ENCODE measurements at regions not wholly inside any gene's neighbourhood (a gene's known extent, or its start where the extent isn't known, plus 50 kb on each side); places are given as distances from the start of the nearest gene placed in this dataset.

DNA sequence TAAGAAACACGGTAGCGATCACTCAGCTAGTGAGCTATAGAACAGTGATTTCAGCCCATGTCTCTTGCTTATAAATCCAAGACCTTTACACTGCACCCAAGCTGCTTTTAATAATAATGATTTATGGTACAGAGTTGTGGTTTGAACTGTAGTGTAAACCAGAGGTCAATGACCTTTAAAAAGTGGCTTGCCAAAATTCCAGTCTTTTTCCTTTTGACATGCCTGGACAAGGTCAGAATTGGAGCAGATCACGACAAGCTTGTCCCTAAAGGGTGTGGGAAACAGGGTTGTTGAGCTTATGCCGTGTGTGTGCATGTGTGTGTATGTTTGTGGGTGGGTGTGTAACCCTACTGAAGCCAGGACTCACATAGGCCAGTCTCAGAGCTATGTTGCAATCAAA is 225.3 kb upstream of the CLINT1 start:
- DNase-seq = no peak

DNA sequence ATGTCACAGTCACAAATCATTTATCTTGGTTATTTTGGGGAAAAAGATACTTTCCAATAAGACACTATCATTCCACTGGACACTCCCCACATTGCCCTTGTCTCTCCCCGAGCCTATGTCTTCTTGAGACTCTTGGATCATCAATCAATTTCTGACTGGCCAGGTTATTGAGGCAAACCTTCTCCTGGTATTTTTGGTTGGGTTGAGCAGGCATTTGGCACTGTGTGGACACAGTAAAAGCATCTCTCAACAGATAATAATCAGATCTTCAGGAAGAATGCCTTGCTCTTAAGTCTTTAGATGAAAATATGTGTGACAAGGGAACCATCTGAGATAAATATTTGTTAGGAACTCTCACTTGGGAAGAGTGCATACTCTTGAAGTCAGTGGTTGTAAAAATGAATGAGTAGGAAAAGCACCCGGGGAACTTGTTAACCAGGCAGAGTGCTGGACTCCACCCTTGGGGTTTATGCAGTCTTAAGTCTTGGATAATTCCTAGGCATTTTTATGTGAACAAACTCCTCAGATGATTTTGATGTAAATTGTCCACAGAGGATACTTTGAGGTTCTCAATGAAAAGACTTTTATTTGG is 223.8 kb upstream of the CLINT1 start:
- no peak for DNase-seq

DNA sequence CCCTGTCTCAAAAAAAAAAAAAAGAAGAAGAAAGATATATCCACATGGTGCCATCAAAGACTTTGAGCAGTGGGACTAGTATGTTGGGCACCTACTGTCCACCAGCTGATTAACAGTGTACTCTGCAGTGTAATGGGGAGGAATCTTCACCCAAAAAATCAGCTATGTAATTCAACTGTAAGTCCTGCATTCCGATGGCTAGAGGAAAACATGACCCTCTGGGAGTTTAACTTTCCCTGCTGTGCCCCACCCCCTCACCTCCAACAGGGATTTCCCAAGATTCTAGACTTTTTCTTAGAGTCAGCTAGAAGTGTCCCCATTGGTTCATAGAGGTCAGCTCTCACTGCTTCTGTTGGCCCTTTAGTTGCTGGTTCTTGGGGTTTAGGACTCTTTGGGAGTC is 221.2 kb upstream of the CLINT1 start:
- no peak for DNase-seq

DNA sequence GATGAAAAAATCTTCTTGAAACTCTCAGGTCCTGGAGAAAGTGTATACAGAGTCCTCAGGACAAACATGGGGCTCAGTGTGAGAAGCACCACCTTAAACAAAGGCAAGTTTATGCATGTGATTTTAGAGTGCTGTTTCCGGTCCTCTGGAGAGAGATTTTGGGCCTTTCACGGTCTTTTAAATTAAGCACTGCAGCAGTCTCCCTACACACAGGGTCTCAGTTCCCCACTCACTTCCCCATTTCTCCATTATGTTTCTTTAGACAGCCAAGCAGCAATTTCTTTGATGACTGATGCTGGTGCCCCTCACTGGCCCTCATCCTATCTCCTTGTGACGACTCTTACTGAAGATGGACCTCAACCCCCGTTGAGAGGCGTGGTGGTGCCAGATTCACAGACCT is 220.2 kb upstream of the CLINT1 start:
- no peak for DNase-seq

DNA sequence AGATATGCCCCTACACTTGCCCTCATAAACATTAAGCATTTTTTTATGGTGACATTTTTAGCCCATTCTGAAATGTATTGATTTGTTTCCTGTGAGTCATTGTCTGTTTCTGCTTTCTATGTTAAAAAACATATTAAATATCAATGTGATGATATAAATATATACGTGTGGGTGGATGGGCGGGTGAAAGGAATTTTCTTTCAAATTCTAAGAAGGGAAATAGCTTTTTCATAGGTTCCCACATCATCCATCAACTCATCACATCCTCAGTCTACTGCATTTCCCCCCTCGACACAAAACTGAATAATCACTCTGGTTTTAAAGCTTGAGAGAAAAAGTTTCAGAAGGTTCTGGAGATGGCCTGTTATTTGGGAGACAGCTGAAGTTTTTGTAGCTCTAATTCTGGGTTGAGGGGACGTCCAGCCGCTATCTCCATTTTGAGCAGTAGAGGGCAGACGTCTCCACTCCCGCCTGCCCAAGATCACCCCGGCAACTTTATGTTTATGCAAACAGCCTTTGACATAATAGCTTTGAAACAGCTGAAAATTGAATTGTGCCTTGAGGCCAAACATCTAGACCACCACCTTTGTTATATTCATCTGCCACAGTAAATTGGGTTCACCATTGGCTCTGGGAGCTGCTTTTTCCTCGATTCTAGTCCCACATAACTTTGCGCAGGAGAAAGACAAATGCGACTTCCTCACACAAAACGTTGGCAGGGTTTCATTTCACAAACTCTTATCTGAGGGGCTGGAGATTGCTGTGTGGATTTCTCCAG is 216.2 kb upstream of the CLINT1 start:
- DNase-seq = peak; percentile 56

DNA sequence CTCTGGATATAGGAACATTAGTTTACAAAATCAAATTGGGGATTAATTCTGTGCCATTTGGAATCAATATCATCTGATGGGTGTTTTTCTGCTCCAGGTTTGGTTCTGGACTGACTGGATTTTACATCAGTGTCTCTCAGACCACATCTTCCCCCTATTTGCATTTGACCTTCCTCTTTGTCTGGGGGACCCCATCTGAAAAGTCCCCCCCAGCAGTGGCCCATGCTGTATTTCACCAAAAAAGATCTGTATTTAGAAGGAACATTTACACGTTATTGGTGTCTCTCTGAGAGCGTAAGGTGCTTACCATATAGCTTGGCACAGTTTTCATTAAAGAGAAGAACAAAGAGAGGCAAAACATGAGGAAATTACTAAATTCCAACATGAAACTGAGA is 215.6 kb upstream of the CLINT1 start:
- no peak for DNase-seq

DNA sequence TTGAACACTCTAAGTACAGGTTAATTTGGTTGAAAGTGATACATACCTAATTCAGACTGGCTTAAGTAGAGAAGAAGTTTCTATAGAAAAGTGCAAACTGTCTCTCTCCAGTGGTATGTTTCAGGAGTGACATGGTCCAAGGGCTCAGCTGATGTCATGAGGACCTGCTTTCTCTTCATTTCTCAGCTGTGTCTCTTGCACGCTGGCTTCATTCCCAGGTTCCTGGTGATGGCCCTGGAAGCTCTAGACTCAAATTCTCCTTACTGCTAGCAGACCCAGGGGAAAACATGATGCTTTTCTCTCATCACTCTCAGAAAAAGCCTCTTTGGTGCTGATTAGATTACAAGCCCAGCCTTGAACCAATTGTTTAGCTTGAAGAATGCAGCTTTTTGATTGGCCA is 211.9 kb upstream of the CLINT1 start:
- DNase-seq = no peak

DNA sequence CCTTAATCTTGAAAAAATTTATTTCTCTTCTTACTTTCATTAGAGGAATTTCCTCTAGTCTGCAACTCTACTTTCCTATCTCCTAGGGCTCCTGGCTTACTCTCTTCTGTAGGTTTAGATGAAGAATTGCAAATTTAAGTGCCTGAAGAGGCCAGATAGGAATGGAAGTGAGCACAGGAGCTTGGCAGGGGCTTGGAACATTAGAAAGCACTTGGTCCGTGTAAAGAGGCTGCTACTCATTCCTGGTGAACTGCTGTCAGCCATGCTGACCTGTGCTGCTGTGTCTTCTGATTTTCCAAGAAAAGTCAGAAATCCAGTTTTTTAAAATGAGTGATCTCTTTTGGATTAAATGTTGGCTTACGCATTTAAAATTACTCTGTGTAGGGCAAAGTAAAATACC is 210.9 kb upstream of the CLINT1 start:
- no peak for DNase-seq

DNA sequence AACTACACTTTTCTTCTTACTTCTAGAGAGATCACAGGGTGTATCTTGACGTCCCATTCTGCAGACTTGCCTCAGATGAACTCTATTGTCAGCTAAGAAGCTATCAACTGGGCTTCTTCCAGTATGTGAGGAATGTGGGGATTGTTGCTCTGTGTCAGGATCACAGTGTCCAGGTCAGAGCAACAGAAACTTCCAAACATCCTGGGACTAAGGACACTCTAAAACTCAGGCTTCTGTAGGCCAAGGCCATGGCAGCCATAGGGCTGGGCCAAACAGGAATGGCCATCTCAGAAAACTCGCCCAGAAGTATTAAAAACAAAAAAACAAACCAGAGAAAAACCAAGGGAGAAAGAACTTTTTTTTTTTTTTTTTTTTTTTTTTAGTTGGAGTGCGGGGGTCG is 210.0 kb upstream of the CLINT1 start:
- DNase-seq = no peak

DNA sequence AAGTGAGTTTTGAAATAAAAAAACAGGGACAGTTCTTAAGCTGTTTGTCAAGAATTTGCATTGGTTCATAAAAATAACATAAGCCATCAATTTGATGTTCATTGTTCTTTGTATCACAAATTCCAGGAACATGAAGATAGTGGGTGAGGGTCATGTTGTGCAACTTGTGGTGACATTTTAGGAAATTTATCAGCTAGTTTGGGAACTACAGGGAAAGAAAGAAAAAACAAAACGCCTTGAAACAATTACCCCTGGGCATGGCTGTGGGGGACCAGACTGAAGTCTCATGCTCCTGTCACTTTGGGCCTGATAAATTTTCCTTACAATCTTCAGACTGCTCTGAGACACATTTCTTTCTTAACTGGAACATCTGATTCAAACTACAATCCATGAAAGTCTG is 207.1 kb upstream of the CLINT1 start:
- DNase-seq = no peak

DNA sequence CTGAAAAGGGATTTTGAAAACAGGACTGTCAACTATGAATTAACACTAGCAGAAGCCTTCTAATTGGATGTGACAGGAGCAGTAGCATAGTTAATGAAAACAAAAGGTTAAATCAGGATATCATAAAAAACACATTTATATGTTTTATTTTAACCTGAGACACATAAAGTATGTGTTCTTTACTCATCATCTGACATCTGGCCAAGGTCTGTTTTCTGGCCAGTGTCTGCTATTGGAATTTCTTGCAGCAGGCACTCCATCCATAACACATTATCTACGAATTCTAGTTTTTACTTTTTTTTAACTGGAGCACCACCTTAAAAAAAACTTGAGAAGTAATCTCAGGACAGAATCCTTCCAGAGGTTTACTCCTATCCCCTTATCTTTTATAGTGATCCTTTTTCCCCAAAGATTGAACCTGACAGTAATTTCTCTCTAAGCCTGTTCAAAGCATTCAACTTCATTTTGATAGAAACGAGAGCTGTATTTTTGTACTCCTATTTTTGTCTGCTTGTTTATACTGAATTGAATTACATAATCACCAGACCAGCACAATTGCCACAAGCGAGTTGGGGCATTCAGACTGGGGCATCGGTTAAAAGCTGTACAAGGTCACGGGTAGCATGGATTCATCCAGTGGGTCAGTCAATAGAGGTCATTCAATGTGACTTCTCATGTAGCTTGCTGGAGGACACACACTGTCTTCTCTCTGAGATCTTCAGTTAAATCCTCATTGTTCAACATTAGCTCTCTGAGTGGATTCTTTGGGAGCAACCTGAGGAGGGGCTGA is 205.6 kb upstream of the CLINT1 start:
- DNase-seq = no peak

DNA sequence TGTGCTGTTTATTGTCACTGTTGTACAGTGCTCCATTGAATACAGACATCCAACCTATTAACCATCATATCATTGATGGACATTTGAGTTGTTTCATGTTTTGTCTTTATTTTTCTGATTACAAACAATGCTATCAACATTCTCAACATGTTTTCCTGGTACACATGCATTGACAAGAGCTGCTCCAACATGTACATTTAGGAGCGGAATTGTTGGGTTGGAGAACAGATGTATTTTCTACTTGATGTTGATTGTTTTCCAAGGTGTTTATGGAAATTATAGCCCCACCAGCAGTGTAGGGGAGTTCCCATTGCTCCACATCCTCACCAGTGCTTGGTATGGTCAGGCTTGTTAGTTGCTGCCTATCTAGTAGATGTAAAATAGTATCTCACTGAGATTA is 204.1 kb upstream of the CLINT1 start:
- no peak for DNase-seq

DNA sequence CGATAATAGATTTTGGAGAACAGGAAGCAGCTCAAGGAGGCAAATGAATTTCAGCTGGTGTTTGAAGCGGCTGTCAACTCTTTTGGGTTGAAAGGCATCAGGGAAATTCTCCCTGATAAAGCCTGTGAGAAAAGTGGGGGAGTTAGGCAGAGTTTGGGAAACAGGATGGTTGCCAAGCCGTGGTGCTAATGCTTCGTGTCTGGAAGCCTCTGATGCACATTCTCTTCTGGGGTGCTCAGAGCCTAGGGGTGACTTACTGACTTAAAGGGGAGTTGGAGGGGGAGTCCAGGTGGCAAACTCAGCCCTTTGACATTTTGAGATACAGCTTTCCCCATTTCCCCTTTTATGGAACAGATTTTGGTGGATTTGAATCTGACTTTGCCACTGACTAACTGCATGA is 202.5 kb upstream of the CLINT1 start:
- no peak for DNase-seq

DNA sequence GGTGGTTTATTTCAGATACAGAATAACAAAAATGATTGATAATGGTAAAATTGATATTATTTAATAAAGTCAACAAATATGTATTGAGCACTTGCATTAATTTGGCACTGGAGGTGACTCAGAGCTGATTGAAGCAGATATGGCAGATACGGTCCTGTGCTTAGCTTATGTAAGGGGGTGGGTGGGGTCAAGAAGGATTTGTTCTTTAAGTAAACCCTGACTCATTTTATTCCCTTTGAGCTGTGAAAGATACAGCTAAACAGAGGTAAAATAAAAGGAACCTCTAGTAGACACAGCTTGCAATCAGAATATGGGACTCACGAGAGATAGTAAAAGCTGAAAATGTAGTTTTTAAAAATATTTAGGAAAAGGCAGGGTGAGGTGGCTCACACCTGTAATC is 201.3 kb upstream of the CLINT1 start:
- DNase-seq = no peak

DNA sequence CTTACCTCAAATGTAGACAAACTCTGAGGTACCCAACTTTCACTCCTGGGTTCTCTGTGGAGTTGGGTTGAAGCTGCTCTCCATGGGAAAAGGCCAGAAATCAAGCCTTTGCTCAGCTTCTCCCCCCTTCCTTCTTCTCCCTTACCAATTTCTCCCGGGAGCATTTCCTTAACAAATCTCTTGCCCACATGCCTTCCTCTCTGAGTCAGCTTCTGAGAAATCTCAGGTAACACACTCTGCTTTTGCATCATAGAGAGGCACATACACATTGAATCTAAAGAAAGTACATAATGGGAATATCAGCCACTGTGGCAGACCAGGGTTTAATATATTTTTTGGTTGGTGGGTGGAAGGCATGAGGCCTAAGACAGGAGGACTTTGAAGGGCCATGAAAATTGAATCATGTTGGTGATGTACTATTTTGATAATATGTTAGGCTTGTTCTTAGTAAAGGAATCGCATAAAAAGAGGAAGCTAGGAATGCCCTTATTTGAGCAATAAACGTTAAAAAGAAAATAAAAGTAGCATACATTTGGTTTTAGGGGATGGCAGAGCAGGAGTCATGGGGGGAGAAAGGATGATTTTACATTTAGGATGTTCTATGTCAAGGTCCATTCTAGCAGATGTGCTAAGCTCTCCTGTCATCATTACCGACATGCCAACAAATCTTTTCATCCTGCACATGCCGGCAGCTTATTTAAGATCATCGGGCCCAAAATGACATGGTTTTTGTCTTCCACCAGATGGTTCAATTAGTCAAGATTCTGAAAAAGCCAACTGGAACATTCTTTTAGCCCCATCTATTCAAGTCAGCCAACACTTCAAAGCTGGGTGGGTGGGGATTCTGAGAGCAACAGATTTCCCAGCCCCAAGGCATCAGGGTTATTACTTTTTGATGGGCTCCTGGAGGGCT is 199.5 kb upstream of the CLINT1 start:
- DNase-seq = no peak

DNA sequence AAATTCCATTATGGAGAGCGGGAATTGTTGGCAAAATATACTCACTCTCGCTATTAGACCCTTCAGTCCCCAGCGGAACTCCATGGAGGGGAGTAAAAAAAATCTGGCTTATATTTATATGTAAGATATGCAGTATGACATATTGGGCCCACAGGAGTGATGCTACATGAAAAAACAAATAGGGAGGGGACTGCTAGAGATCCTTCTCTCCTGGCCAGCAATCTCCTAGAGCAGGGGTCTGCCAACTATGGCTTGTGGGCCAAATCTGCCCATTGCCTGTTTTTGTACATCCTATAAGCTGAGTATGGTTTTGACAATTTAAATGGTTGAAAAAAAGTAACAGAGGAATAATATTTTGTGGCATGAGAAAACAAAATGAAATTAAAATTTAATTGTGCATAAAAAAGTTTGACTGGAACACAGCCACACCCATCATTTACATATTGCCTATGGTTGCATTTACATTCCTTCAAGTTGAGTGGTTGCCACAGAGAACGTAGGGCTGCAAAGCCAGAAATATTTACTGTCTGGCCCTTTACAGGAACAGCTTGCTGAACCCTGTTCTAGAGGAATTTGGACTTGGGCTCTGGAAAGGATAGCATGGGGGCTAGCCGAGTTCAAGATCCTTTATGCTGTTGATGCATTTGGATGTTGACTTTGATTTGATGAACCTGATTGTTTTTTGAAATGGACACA is 197.3 kb upstream of the CLINT1 start:
- no peak for DNase-seq

DNA sequence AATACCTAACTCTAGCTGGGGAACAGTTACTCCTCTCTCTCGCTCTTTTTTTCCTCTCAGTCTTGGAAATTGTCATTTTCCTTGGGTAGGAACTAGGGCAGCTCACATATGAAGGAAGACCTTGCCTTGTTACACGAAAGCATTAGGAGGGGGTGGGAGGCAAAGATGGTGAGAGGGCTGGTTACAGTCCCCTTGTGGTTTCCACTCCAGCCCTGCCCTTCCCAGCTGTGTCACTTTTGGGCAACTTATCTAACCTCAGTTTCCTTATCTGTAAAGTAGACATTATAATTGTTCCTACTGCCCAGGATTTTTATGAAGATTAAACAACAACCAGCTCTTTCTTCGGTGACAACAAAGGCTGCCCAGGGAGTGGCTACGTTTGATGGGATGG is 196.2 kb upstream of the CLINT1 start:
- DNase-seq = no peak

DNA sequence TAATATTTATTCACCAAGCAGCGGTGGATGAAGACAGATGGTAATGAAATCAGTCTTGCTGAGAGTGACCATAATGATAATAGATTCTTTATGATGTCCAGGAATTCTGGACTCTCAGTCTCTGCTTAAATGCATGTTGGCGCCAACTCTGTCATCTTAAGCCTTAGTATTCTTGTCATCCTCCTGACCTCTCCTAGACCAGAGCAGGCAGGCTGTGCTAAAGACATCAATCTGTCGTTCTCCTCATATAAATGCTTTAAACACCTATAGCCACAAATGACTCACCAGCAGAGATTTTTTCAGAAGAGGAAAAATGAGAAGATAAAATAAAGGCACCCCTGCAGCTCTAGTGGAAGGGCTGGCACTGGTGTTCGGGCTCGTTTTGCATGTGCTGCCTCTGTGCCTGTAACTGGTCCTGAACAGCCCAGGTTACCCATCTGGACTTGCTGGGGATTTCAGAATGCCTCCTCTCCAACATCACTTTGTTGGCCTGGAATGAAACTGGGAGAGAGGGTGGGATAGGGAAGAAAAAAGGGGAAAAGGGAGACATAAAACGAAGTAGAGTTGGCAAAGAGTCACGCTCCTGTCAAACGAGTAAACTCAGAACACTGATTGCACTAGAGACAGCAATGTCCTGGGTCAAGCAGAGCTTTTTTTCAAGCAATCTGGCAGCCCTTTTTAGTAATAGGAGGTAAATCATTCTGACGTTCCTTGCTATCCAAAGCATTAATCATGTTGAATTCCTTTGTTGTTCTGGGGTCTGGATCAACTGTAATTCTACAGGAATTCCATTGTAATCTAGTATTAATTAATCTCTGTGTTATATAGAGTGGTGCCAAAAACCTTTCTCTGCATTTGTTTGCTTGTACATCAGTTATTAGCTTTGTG is 195.5 kb upstream of the CLINT1 start:
- no peak for DNase-seq

DNA sequence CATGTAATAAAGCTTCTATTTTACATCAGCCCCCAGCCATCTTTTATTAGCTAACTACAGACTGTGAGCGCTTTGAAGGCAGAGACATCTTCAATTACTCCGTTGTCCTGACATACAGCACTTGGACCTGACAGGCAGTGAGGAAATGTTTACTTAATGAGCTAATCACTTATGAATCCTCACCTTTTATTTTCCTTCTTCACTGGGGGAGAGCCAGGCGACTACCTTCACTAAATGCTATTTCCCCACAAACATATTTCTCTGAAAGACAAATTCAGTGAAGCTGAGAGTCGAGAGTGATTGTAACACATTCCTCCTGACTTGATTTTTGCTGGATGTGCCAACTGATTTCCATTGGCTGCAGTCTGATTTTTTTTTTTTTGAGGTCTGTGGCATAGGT is 192.1 kb upstream of the CLINT1 start:
- DNase-seq = no peak

DNA sequence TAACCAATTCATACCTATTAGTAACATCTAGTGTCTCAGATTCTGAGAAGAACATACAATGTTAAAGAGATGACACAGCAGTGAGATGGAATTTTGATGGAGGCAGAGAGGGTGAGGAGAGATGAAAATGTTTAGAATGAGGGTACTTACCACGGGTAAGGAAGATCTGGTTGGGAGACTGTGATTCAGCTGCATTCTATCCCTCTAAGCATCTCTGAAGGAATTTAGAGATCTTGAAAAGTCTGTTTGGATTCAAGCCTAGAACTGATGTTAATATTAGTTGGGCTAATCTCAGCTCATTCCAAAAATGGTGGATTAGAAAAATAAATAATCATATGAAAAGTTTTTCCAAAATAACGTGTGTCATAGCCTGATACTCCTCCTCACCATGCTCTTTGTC is 191.5 kb upstream of the CLINT1 start:
- no peak for DNase-seq

DNA sequence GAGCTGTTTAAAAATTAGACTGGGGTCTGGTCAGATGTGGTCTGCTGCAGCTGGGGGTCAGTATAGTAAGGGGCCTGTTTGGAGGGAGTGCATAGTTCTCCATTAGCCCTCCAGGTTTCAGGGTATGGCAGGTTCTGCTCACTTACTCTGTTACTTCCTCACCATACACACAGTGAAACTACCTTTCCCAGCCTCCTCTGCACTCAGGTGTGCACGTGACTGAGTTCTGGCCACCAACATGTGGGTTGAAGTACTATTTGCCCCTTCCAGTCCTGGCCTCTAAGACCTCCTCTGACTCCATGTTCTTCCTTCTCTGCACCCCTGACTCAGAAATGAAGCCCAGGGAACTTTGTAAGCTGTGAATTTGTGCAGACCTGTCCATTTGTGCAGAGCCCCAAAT is 190.5 kb upstream of the CLINT1 start:
- no peak for DNase-seq

DNA sequence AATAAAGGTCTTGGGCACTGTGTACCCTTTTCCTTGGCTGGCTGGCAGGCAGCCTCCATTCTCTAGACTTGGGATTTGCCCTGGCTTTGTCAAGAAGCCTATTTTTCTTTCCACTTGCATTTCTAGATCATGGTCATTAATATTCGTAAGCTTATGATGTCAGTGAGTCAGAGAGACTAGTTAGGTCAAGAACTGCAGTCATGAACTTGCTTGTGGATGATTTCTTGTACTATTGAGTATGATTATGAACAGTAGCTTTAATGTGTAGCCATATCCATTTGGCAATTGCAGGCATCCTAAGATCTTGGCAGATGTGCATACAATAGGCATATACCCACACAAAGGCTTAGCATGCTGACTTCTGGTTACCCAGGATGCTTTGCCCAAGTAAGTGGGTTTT is 186.8 kb upstream of the CLINT1 start:
- DNase-seq = no peak

All from stimulated activated CD8-positive, alpha-beta memory T cell treated with anti-CD3 and anti-CD28 coated beads, Interleukin-4, amount 100 ng/mL, for 48 hours (primary cell).